ENCODE measurements at regions not wholly inside any gene's neighbourhood (a gene's known extent, or its start where the extent isn't known, plus 50 kb on each side); places are given as distances from the start of the nearest gene placed in this dataset.

DNA sequence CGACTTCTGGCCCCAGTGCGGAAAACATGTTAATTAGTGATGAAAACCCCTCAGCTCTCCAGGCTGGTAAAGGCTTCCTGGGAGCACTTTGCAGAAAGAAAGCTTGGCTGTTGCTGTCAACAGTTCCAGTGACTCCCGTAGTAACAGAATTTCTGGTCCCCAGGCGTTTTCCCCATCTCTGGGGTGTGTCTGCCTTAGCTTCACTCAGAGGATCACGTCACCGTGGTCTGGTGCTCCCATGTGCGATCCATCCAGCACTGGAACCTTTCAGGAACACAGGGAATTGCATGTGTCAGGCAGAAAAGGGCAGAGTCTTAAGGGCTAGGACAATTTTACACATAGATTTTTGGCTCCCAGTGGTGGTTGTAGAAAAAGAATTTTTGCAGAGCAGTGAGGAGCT, 470.4 kb upstream of the USP24 start:
- Histone ChIP-seq H3K4me1 (ENCODE audit: control insufficient read depth in 5 of 5, insufficient read depth in 5 of 5, low read length in 5 of 5) (no peaks in the 10 kb centered on the region), H3K36me3 (ENCODE audit: control insufficient read depth in 4 of 4, insufficient read depth in 4 of 4, low read length in 4 of 4) (no peaks in the 10 kb centered on the region), H3K4me3 (no peak overlapping the region), H3K9ac (ENCODE audit: insufficient read depth in 1 of 2, low read length in 2 of 2) (no peak overlapping the region), H3K27me3 (ENCODE audit: control insufficient read depth in 3 of 3, insufficient read depth in 3 of 3, low read length in 2 of 3) (no peaks in the 10 kb centered on the region), H3K27ac (ENCODE audit: low read depth in 1 of 2, low read length in 1 of 2) (no peak overlapping the region), H3K9me3 (ENCODE audit: control insufficient read depth in 4 of 4, insufficient read depth in 3 of 4, low read length in 3 of 4) (peaks cover 0 to 5% (median 0%) of the 10 kb centered on the region in 4 donors)
- ATAC-seq (ENCODE audit: insufficient read depth, low FRiP score) (no peak), DNase-seq (no peak)
- WGBS, 2 donors = 91 to 94% methylated on average over 7 of the region's 7 CpGs
- TF ChIP-seq, protein P1, sequence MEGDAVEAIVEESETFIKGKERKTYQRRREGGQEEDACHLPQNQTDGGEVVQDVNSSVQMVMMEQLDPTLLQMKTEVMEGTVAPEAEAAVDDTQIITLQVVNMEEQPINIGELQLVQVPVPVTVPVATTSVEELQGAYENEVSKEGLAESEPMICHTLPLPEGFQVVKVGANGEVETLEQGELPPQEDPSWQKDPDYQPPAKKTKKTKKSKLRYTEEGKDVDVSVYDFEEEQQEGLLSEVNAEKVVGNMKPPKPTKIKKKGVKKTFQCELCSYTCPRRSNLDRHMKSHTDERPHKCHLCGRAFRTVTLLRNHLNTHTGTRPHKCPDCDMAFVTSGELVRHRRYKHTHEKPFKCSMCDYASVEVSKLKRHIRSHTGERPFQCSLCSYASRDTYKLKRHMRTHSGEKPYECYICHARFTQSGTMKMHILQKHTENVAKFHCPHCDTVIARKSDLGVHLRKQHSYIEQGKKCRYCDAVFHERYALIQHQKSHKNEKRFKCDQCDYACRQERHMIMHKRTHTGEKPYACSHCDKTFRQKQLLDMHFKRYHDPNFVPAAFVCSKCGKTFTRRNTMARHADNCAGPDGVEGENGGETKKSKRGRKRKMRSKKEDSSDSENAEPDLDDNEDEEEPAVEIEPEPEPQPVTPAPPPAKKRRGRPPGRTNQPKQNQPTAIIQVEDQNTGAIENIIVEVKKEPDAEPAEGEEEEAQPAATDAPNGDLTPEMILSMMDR (IDR thresholded peaks at IDR 0.05; ENCODE audit: control extremely low read depth, extremely low read depth) = no peak

DNA sequence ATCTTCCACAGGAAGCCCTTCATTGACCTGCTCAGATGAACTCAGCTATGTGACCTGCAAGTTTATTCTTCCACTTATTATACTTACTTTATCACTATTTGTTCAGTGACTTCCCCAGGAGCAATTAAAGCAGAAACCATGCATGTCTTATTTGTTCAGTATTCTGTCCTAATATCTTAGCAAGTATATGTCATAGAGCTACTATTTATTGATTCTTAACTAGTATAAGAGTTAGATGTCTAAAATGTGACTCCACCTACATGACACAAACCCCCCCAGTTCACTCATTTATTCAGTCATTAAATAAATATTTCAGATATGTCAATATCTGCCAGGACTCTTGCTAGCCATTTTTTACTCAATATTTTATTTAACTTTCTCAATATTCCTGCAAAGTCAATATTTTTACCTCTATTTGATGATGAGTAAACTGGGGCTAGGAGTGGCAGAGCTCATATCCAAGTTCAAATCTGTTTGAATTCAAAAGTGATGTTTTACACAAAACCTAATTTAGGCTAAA, 469.0 kb upstream of the USP24 start:
- ATAC-seq (ENCODE audit: insufficient read depth, low FRiP score) (no peak), DNase-seq (no peak)
- Histone ChIP-seq H3K4me1 (ENCODE audit: control insufficient read depth in 5 of 5, insufficient read depth in 5 of 5, low read length in 5 of 5) (no peaks in the 10 kb centered on the region), H3K9me3 (ENCODE audit: control insufficient read depth in 4 of 4, insufficient read depth in 3 of 4, low read length in 3 of 4) (peaks cover 0 to 5% (median 0%) of the 10 kb centered on the region in 4 donors), H3K9ac (ENCODE audit: insufficient read depth in 1 of 2, low read length in 2 of 2) (no peak overlapping the region), H3K4me3 (no peak overlapping the region), H3K27ac (ENCODE audit: low read depth in 1 of 2, low read length in 1 of 2) (no peak overlapping the region), H3K36me3 (ENCODE audit: control insufficient read depth in 4 of 4, insufficient read depth in 4 of 4, low read length in 4 of 4) (no peaks in the 10 kb centered on the region), H3K27me3 (ENCODE audit: control insufficient read depth in 3 of 3, insufficient read depth in 3 of 3, low read length in 2 of 3) (no peaks in the 10 kb centered on the region)
- TF ChIP-seq, protein P1 (IDR thresholded peaks at IDR 0.05; ENCODE audit: control extremely low read depth, extremely low read depth) = no peak

DNA sequence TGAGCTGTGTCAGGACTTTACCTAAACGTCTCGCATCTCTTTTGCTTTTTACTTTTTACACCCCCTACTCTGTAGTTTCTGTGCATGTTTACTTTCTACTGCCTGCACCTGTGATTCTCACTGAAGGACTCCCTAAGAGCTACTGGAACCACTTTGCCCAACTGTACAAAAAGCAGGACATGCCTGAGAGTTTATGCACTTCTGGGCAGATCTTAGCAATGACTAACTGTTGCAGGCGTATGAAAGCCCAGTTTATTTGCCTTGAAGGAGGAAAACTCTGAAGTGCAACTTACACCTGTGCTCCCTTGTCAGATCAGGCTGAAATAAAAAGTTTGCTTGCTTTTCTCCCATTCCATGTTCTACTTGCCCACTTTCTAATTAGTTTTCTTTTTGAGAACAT, 467.0 kb upstream of the USP24 start:
- Histone ChIP-seq H3K36me3 (ENCODE audit: control insufficient read depth in 4 of 4, insufficient read depth in 4 of 4, low read length in 4 of 4) (no peaks in the 10 kb centered on the region), H3K27ac (ENCODE audit: low read depth in 1 of 2, low read length in 1 of 2) (no peak overlapping the region), H3K4me3 (no peak overlapping the region), H3K9me3 (ENCODE audit: control insufficient read depth in 4 of 4, insufficient read depth in 3 of 4, low read length in 3 of 4) (peaks cover 0 to 5% (median 0%) of the 10 kb centered on the region in 4 donors), H3K9ac (ENCODE audit: insufficient read depth in 1 of 2, low read length in 2 of 2) (no peak overlapping the region), H3K4me1 (ENCODE audit: control insufficient read depth in 5 of 5, insufficient read depth in 5 of 5, low read length in 5 of 5) (no peaks in the 10 kb centered on the region), H3K27me3 (ENCODE audit: control insufficient read depth in 3 of 3, insufficient read depth in 3 of 3, low read length in 2 of 3) (no peaks in the 10 kb centered on the region)
- 78 to 86% methylated on average over 3 of the region's 3 CpGs for WGBS, 2 donors
- ATAC-seq (ENCODE audit: insufficient read depth, low FRiP score) = peak; percentile 77
- TF ChIP-seq, protein P1 (IDR thresholded peaks at IDR 0.05; ENCODE audit: control extremely low read depth, extremely low read depth) = no peak
- DNase-seq = no peak

DNA sequence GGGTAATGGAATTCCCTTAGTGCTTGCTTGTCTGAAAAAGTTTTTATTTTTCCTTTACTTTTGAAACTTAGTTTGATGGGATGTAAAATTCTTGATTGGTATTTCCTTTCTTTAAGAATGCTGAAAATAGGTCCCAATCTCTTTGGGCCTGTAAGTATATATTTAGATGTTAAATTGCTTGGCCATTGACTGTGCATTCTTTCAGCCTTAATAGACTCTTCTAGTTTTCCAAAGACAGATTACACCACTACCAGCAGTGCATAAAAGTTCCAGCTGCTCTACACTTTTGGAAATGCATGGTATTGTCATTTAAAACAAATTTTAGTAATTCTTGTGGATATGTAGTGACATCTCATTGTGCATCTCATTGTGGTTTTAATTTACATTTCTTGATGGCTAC, 464.8 kb upstream of the USP24 start:
- Histone ChIP-seq H3K27me3 (ENCODE audit: control insufficient read depth in 3 of 3, insufficient read depth in 3 of 3, low read length in 2 of 3) (no peaks in the 10 kb centered on the region), H3K36me3 (ENCODE audit: control insufficient read depth in 4 of 4, insufficient read depth in 4 of 4, low read length in 4 of 4) (no peaks in the 10 kb centered on the region), H3K27ac (ENCODE audit: low read depth in 1 of 2, low read length in 1 of 2) (no peak overlapping the region), H3K9ac (ENCODE audit: insufficient read depth in 1 of 2, low read length in 2 of 2) (no peak overlapping the region), H3K9me3 (ENCODE audit: control insufficient read depth in 4 of 4, insufficient read depth in 3 of 4, low read length in 3 of 4) (peaks cover 0 to 5% (median 0%) of the 10 kb centered on the region in 4 donors), H3K4me3 (no peak overlapping the region), H3K4me1 (ENCODE audit: control insufficient read depth in 5 of 5, insufficient read depth in 5 of 5, low read length in 5 of 5) (no peaks in the 10 kb centered on the region)
- no peak for ATAC-seq (ENCODE audit: insufficient read depth, low FRiP score)
- no peak for DNase-seq
- TF ChIP-seq, protein P1 (IDR thresholded peaks at IDR 0.05; ENCODE audit: control extremely low read depth, extremely low read depth) = no peak
